Neuron (in vitro differentiated cells): ENCODE measurements at regions not wholly inside any gene's neighbourhood (a gene's known extent, or its start where the extent isn't known, plus 50 kb on each side); places are given as distances from the start of the nearest gene placed in this dataset.
"Not testable (repeated sequence)": the region's sequence is repeated elsewhere in the genome, so short reads cannot be mapped to it uniquely, and the experiment has no call there.

Experiments
- H2AFZ ChIP-seq: one replicate; pipeline ENCODE4 v1.6.1; 2013; ENCODE audit warnings: low read depth, mild to moderate bottlenecking, inconsistent platforms, low read length, moderate library complexity
- H3K27me3 ChIP-seq: one replicate; pipeline ENCODE4 v1.6.1; 2013; ENCODE audit warnings: low read length; ENCODE audit not compliant: insufficient read depth
- H3K36me3 ChIP-seq: one replicate; pipeline ENCODE4 v1.6.1; 2013; ENCODE audit warnings: low read length; ENCODE audit not compliant: insufficient read depth
- H3K4me1 ChIP-seq: one replicate; pipeline ENCODE4 v1.6.1; 2013; ENCODE audit warnings: low read length; ENCODE audit not compliant: insufficient read depth
- H3K4me3 ChIP-seq: 2 replicates; pipeline ENCODE4 v1.5.1; 2013; ENCODE audit warnings: mild to moderate bottlenecking, low read length, moderate library complexity
- H3K9me3 ChIP-seq: one replicate; pipeline ENCODE4 v1.6.1; 2013; ENCODE audit warnings: low read length

DNA sequence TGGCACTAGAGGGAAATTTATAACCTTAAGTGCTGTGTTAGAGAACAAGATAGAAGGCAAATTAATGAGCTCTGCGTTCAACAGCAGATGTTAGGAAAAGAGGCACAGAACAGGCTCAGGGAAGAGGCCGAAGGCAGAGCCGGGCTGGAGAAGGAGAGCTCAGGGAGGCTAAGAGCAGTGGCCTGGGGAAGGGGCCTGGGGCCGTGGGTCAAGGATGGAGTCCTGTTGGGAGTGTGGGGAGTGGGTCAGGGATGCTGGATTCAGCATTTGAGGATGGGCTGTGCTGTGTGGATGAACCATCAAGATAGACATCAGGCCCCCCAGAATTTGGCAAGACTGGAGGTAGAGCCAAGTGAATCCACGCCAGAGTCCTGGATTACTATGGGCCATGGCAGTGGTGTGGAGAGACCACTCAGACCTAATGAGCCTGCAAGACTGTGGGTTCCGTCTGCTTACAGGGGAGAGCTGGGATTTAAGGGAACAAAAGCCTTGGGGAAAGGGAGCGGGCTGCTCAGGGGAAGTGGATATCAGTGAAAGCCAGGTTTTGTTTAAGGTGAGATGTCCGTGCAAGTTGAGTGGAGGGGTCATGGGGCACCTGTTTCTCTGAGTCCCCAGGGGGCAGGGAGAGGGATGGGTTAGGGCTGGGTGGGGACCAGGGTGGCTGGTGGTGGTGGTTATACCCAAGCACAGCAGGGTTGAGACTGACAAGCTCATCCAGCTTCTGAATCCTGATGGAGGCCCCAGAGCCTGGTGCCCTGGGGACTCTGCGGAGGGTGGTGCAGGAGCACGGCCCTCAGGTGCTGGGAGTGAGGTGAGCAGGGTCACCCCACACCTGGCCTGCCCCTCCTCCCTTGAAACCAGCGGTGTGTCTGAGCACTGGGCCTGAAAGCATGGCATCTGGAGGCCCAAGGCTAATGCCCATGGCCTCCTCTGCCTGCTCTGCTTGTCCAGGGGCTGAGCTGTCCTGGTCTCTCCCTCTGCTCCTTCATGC lies 101.7 kb downstream of the BMS1 start:
- H2AFZ ChIP-seq: no peak overlapping the region
- H3K27me3 ChIP-seq: no peaks in the 10 kb centered on the region
- H3K4me3 ChIP-seq: no peak overlapping the region
- H3K4me1 ChIP-seq: no peaks in the 10 kb centered on the region
- H3K9me3 ChIP-seq: peaks cover 2% of the 10 kb centered on the region
- no peaks in the 10 kb centered on the region for H3K36me3 ChIP-seq

DNA sequence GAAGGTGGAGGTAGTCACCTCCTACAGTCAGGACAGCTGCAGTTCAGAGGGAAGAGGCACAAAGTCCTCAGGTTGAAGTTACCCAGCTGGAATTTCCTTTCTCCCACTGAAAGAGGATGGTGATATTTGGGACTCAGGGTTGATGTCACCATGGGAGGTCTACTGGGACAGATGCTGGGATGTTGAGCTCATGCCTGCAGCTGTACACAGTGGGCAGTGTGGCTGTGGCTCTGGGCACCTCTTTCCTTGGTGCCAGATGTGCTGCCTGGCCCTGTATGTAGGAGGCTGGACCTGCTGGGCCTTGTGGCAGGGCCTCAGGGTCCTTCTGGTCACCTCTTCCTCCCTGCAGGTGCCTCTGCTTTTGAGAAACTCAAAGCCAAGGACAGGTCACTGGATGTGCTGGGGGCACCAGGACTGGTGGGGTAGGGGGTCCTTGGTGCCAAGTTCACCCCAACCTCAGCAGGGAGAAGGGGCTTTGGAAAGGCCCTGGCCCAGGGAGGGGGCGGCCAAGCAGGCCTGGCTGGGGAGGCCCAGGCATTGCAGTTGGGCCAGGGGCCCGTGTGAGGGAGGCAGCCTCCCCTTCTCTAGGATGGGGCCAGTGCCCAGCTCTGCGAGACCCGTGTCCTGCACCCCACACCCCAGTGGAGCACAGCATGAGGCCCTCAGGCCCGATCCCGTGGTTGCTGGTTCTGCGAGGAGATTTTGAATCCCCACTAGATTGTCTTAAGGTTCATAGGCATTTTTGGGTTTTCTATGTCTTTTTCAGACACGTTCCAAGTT lies 103.1 kb downstream of the BMS1 start:
- H2AFZ ChIP-seq: no peak overlapping the region
- no peaks in the 10 kb centered on the region for H3K36me3 ChIP-seq
- H3K27me3 ChIP-seq: no peaks in the 10 kb centered on the region
- H3K4me3 ChIP-seq: no peak overlapping the region
- peaks cover 2% of the 10 kb centered on the region for H3K9me3 ChIP-seq
- no peaks in the 10 kb centered on the region for H3K4me1 ChIP-seq

DNA sequence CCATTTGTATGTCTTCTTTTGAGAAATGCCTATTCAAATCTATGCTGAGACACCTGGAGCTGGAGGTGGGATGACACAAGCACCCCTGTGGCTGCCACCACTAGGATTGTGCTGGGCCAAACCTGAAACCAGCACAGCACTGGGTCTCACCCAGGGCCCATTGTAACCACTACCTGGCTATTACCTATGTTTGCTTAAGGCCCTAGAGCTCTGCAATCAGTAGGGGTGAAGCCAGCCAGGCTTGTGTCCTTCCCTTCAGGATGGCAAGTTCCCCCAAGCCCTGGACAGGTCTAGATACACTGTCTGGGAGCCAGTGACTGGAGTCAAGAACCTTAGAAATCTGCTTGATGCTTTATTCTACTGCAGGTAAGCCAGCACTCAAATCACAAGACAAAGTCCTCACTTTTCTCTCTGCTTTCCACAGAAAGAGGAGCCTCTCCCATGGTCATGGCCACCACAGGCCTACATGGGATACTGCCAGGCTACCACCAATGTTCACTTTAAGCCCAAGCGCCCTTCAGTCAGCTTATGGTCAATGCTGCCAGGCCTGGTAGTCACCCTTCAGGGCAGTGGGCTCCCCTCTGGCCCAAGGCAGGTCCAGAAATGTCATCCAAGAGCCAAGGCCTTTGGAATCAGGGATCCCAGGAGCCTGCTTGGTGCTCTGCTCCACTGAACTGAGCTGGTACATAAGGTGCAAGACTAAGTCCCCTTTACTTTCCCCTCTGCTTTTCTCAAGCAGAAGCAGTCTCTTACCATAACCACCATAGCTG lies 105.3 kb downstream of the BMS1 start:
- no peaks in the 10 kb centered on the region for H3K36me3 ChIP-seq
- no peaks in the 10 kb centered on the region for H3K9me3 ChIP-seq
- no peak overlapping the region for H3K4me3 ChIP-seq
- H2AFZ ChIP-seq: no peak overlapping the region
- H3K4me1 ChIP-seq: no peaks in the 10 kb centered on the region
- no peaks in the 10 kb centered on the region for H3K27me3 ChIP-seq

DNA sequence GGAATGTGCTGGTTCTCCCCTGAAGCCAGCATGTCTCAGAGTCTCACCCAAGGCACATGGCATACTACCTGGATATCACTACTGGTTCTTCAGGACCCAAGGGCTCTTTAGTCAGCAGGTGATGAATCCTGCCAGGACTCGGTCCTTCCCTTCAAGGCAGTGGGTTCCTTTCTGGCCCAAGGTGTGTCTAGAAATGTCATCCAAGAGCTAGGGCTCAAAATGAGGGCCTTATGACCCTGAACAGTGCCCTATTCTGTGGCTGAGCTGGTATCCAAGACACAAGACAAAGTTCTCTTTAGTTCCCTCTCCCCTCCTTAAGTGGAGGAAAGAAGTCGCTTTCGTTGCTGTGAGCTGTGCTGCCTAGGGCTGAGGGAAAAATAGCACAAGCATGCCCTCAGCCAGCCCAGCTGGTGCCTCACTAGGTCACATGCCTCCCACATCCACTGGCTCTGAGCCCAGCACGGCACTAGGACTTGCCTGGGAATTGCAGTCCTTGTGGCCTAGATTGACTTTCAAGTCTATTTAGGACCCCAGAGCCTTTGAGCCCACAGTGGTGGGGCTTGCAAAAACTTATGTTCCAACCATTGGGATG lies 106.0 kb downstream of the BMS1 start:
- no peaks in the 10 kb centered on the region for H3K27me3 ChIP-seq
- no peak overlapping the region for H3K4me3 ChIP-seq
- no peak overlapping the region for H2AFZ ChIP-seq
- no peaks in the 10 kb centered on the region for H3K9me3 ChIP-seq
- H3K4me1 ChIP-seq: no peaks in the 10 kb centered on the region
- no peaks in the 10 kb centered on the region for H3K36me3 ChIP-seq

DNA sequence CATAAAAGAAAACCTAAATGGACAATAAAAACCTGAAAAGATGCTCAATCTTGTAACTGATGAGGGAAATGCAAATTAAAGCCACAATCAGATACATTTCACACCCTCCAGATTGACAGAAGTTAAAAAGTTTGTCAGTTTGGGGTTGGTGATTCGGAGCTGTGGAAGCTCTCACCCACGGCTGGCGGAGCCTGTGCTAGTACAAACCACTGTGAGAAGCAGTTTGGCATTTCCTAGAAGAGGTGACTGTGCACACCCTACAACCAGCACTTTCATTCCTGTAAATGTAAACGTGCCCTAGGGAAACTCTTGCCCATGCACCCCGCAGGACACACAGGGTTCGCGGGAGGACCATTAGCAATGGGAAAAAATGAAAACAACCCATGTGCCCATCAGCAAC lies 114.1 kb downstream of the BMS1 start:
- H3K27me3 ChIP-seq: no peaks in the 10 kb centered on the region
- no peak overlapping the region for H2AFZ ChIP-seq
- no peaks in the 10 kb centered on the region for H3K36me3 ChIP-seq
- H3K4me3 ChIP-seq: no peak overlapping the region
- H3K9me3 ChIP-seq: no peaks in the 10 kb centered on the region
- H3K4me1 ChIP-seq: no peaks in the 10 kb centered on the region

DNA sequence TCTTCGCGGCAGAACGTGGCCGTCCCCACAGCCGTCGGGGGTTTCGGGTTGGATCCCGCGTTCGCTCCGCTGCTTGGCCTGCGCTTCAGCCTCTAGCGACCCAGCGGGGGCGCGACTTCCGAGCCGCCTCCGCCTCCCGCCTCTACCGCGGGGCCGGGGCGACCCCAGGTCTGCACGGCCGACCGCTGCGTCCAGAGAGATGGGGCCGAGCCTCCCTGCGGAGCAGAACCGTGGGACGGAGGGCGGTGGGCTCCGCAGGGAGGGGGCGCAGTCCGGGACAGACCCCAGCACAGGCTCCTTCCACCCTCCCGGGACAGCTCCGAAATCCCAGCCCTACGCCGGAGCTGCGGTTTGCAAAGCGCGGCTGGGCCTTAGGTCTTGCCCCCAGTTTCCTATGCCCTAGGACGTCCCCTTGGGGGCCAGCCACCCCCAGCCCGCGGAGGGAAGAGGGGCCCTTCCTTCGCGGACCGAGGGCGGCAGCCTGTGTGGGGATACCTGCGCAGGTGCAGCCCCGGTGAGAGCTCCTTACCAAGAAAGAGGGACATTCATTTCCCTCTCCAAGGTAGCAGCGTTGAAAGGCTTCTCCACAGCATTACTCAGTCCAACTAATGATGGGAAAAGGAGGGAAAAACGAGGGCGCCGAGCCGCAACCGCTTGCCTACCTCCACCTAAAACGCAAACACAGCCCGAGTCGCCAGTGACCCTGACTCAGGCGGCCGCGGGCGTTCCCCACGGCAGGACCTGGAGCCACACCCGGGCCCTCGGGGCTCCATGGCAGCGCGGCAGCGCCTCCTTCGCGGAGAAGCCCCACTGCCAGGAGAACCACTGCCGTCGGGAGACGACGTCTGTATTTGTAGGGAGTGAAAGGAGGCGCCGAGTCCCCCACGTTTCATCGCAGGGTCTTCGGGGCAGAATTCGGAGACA lies 115.7 kb downstream of the BMS1 start:
- H3K27me3 ChIP-seq: no peaks in the 10 kb centered on the region
- H3K9me3 ChIP-seq: no peaks in the 10 kb centered on the region
- no peak overlapping the region for H3K4me3 ChIP-seq
- no peaks in the 10 kb centered on the region for H3K4me1 ChIP-seq
- H2AFZ ChIP-seq: no peak overlapping the region
- H3K36me3 ChIP-seq: no peaks in the 10 kb centered on the region

DNA sequence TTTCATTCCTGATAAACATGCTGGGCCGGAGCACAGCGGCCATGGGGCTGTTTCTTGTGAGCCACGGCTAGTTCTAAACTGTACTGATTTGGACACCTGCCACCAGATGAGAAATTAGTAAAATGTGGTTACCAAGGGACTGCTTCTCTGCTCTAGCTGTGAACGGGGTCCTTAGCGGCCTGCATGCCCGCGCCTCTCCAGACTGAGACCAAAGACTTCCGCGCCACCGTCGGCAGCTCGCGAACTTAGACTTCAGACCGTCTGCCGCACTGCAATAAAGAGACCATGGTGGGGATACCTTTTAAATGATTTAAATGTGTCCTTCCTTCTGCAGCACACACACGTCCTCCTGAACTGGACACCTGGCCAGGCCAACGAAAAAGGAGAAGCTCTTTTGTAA lies 116.4 kb downstream of the BMS1 start:
- Histone ChIP-seq H2AFZ (no peak overlapping the region), H3K4me1 (no peaks in the 10 kb centered on the region), H3K27me3 (no peaks in the 10 kb centered on the region), H3K36me3 (no peaks in the 10 kb centered on the region), H3K4me3 (no peak overlapping the region), H3K9me3 (no peaks in the 10 kb centered on the region)

DNA sequence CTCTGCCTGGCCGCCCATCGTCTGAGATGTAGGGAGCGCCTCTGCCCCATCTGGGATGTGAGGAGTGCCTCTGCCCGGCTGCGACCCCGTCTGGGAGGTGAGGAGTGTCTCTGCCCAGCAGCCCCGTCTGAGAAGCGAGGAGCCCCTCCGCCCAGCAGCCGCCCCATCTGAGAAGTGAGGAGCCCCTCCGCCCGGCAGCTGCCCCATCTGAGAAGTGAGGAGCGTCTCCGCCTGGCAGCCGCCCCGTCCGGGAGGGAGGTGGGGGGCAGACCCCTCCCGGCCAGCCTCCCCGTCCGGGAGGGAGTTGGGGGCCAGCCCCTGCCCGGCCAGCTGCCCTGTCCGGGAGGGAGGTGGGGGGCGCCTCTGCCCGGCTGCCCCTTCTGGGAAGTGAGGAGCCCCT lies 117.8 kb downstream of the BMS1 start:
- H2AFZ ChIP-seq, H3K4me3 ChIP-seq, H3K4me1 ChIP-seq: not testable (repeated sequence)

DNA sequence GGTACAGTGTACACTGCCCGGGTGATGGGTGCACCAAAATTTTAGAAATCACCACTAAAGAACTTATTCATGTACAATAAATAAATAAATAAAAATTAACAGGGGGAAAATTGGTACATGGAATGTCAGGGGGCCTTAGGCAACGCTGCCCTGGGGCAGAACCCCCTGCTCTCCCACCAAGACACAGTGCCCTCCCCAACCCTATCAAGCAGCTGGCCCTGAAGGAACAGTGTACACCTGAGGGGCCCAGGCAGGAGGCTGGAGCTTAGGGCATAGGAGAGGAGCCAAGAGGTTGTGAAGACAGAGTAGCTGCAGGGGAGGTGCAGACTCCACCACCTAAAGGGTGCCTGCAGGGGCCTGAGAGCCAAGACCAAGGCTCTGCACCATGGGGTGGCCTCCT lies 128.8 kb downstream of the BMS1 start:
- H2AFZ ChIP-seq: no peak overlapping the region
- H3K9me3 ChIP-seq: no peaks in the 10 kb centered on the region
- no peaks in the 10 kb centered on the region for H3K36me3 ChIP-seq
- no peak overlapping the region for H3K4me3 ChIP-seq
- H3K27me3 ChIP-seq: no peaks in the 10 kb centered on the region
- H3K4me1 ChIP-seq: no peaks in the 10 kb centered on the region

More for the DNA sequence above, 117.8 kb downstream of the BMS1 start:
- H3K36me3 ChIP-seq, H3K9me3 ChIP-seq, H3K27me3 ChIP-seq: not testable (repeated sequence)

DNA sequence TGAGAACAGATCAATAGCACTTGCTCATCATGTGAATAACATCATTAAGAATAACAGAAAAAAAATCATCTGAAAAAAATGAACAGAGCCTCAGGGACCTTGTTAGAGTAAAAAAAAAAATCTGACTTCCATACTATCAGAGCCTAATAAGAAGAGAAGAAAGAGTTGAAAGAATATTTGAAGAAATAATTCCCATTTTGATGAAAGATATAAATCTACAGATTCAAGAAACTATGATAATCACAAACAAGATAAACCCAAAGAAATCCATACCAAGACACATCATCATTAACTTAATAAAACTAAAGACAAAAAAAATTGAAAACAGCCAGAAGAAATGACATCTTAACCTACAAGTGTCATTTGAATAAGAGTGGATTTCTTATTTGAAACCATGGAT lies 134.4 kb downstream of the BMS1 start:
- Histone ChIP-seq H3K36me3 (no peaks in the 10 kb centered on the region), H3K9me3 (no peaks in the 10 kb centered on the region), H2AFZ (no peak overlapping the region), H3K27me3 (no peaks in the 10 kb centered on the region), H3K4me1 (no peaks in the 10 kb centered on the region), H3K4me3 (no peak overlapping the region)

DNA sequence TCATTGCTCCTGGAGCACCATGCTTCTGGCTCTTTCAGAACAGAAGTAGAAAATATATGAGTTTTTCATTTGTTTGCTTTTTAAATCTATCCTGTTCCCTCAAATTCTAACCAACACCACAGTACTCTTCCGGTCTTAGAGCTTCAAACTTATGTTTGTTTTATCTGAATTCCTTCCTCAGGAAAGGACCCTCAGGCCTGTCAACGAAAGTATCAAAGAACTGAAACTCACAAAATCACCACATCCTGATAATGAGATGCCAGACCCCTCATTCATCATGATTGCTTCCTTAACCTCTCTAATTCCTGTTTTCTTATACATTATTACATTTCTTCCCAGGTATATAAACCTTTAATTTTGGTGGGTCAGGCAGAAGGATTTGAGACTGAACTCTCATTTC lies 135.2 kb downstream of the BMS1 start:
- H3K4me3 ChIP-seq: no peak overlapping the region
- no peaks in the 10 kb centered on the region for H3K4me1 ChIP-seq
- no peaks in the 10 kb centered on the region for H3K27me3 ChIP-seq
- H2AFZ ChIP-seq: no peak overlapping the region
- H3K36me3 ChIP-seq: no peaks in the 10 kb centered on the region
- no peaks in the 10 kb centered on the region for H3K9me3 ChIP-seq

DNA sequence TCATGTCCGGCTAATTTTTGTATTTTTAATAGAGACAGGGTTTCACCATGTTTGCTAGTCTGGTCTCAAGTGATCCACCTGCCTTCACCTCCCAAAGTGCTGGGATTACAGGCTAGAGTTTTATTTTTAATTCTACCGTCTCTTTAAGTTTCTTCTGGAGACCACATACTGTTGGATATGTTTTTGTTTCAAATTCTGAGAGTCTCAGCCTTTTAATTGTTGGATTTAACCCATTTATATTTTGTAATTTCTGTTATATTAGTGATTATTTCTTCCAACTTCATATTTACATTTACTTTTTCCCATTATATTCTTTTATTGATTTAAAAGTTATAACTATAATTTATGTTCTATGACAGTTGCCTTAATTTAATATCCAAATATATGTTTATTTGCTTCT lies 139.4 kb downstream of the BMS1 start:
- Histone ChIP-seq H3K36me3 (no peaks in the 10 kb centered on the region), H3K4me3 (no peak overlapping the region), H3K27me3 (no peaks in the 10 kb centered on the region), H2AFZ (no peak overlapping the region), H3K4me1 (no peaks in the 10 kb centered on the region), H3K9me3 (no peaks in the 10 kb centered on the region)
